H9 (cell line): ENCODE measurements at regions not wholly inside any gene's neighbourhood (a gene's known extent, or its start where the extent isn't known, plus 50 kb on each side); places are given as distances from the start of the nearest gene placed in this dataset.

Source experiments
- DNase-seq: peaks from one replicate; pipeline ENCODE4 v3.0.0-alpha.2; 2017
- H2AFZ ChIP-seq: one replicate; pipeline ENCODE4 v1.6.1; 2013; ENCODE audit warnings: mild to moderate bottlenecking, low read length, control low read depth, moderate library complexity
- H2AK5ac ChIP-seq: 2 replicates; pipeline ENCODE4 v1.6.1; 2013; ENCODE audit warnings: low read length, control low read depth, mixed read lengths; ENCODE audit not compliant: insufficient read length
- H2BK120ac ChIP-seq: one replicate; pipeline ENCODE4 v1.6.1; 2013; ENCODE audit warnings: low read depth, mild to moderate bottlenecking, low read length, control low read depth, inconsistent platforms; ENCODE audit not compliant: poor library complexity, severe bottlenecking
- H2BK12ac ChIP-seq: 2 replicates; pipeline ENCODE4 v1.6.1; 2013; ENCODE audit warnings: low read length, control low read depth, mixed read lengths, low read depth; ENCODE audit not compliant: insufficient read length
- H2BK15ac ChIP-seq: 2 replicates; pipeline ENCODE4 v1.6.1; 2013; ENCODE audit warnings: low read depth, low read length, control low read depth
- H2BK20ac ChIP-seq: one replicate; pipeline ENCODE4 v1.6.1; 2013; ENCODE audit warnings: low read depth, mild to moderate bottlenecking, low read length, control low read depth, inconsistent platforms; ENCODE audit not compliant: poor library complexity, severe bottlenecking
- H2BK5ac ChIP-seq: 2 replicates; pipeline ENCODE4 v1.6.1; 2013; ENCODE audit warnings: low read length, control low read depth, mixed read lengths; ENCODE audit not compliant: insufficient read length
- H3K14ac ChIP-seq: 2 replicates; pipeline ENCODE4 v1.6.1; 2013; ENCODE audit warnings: low read length, control low read depth; ENCODE audit not compliant: insufficient read depth
- H3K18ac ChIP-seq: 2 replicates; pipeline ENCODE4 v1.6.1; 2013; ENCODE audit warnings: low read depth, mild to moderate bottlenecking, mixed read lengths, low read length, control low read depth; ENCODE audit not compliant: insufficient read length
- H3K23ac ChIP-seq: 2 replicates; pipeline ENCODE4 v1.6.1; 2013; ENCODE audit warnings: low read length, control low read depth, mixed read lengths, low read depth; ENCODE audit not compliant: insufficient read length
- H3K23me2 ChIP-seq: 2 replicates; pipeline ENCODE4 v1.6.1; 2013; ENCODE audit warnings: low read depth, mild to moderate bottlenecking, mixed read lengths, low read length, control low read depth; ENCODE audit not compliant: insufficient read length, poor library complexity, severe bottlenecking
- H3K27ac ChIP-seq: 2 replicates; pipeline ENCODE4 v1.5.1; 2013; ENCODE audit warnings: low read length, control low read depth, mixed read lengths, low read depth; ENCODE audit not compliant: insufficient read length
- H3K27me3 ChIP-seq: 2 replicates; pipeline ENCODE4 v1.6.1; 2013; ENCODE audit warnings: low read length, control low read depth, inconsistent platforms; ENCODE audit not compliant: insufficient read depth
- H3K4ac ChIP-seq: 2 replicates; pipeline ENCODE4 v1.6.1; 2013; ENCODE audit warnings: low read depth, mild to moderate bottlenecking, control low read depth, inconsistent platforms, low read length, moderate library complexity
- H3K4me1 ChIP-seq: 2 replicates; pipeline ENCODE4 v1.6.1; 2013; ENCODE audit warnings: low read length, control low read depth, inconsistent platforms; ENCODE audit not compliant: insufficient read depth
- H3K4me2 ChIP-seq: 2 replicates; pipeline ENCODE4 v1.6.1; 2013; ENCODE audit warnings: low read length, control low read depth, mixed read lengths; ENCODE audit not compliant: insufficient read length, insufficient read depth
- H3K56ac ChIP-seq: 2 replicates; pipeline ENCODE4 v1.6.1; 2013; ENCODE audit warnings: low read depth, mild to moderate bottlenecking, mixed read lengths, low read length, control low read depth; ENCODE audit not compliant: insufficient read length
- H3K79me1 ChIP-seq: 2 replicates; pipeline ENCODE4 v1.6.1; 2013; ENCODE audit warnings: low read depth, mild to moderate bottlenecking, moderate library complexity, low read length, control low read depth, inconsistent platforms; ENCODE audit not compliant: insufficient read depth, poor library complexity, severe bottlenecking
- H3K79me2 ChIP-seq: 2 replicates; pipeline ENCODE4 v1.6.1; 2013; ENCODE audit warnings: low read length, control low read depth, inconsistent platforms; ENCODE audit not compliant: insufficient read depth
- H3K9ac ChIP-seq: 2 replicates; pipeline ENCODE4 v1.6.1; 2013; ENCODE audit warnings: low read length, control low read depth, mixed read lengths; ENCODE audit not compliant: insufficient read length; ENCODE audit errors: extremely low read depth
- H3K9me3 ChIP-seq: one replicate; pipeline ENCODE4 v1.6.1; 2013; ENCODE audit warnings: low read depth, low read length, inconsistent platforms; ENCODE audit not compliant: control insufficient read depth
- H3T11ph ChIP-seq: one replicate; pipeline ENCODE4 v1.6.1; 2013; ENCODE audit warnings: mild to moderate bottlenecking, low read length, control low read depth, inconsistent platforms
- H4K20me1 ChIP-seq: one replicate; pipeline ENCODE4 v1.6.1; 2013; ENCODE audit not compliant: control insufficient read depth, insufficient read length, insufficient read depth
- H4K5ac ChIP-seq: 2 replicates; pipeline ENCODE4 v1.6.1; 2013; ENCODE audit warnings: low read depth, mild to moderate bottlenecking, mixed read lengths, low read length, control low read depth; ENCODE audit not compliant: insufficient read length
- H4K8ac ChIP-seq: replicated peaks from 2 replicates; pipeline ENCODE4 v1.6.1; 2013; ENCODE audit warnings: low read length, control low read depth, mixed read lengths, low read depth; ENCODE audit not compliant: insufficient read length
- H4K91ac ChIP-seq: 2 replicates; pipeline ENCODE4 v1.6.1; 2013; ENCODE audit warnings: low read depth, mild to moderate bottlenecking, moderate library complexity, mixed read lengths, low read length, control low read depth; ENCODE audit not compliant: insufficient read length
- H3K27ac Mint-ChIP-seq, 3 experiments: 2 replicates in 2 of 3; 3 replicates in 1 of 3; pipeline ENCODE4 v1.8.0; 2020 to 2021; ENCODE audit warnings: mixed read lengths in 3 of 3, mild to moderate bottlenecking in 1 of 3, moderate library complexity in 1 of 3
- H3K27me3 Mint-ChIP-seq: 2 replicates; pipeline ENCODE4 v1.8.0; 2021; ENCODE audit warnings: low read depth, mild to moderate bottlenecking, moderate library complexity, mixed read lengths
- H3K36me3 Mint-ChIP-seq, 3 experiments: 2 replicates in 2 of 3; 3 replicates in 1 of 3; pipeline ENCODE4 v1.8.0; 2020 to 2021; ENCODE audit warnings: low read depth in 3 of 3, mixed read lengths in 3 of 3; ENCODE audit not compliant: insufficient read depth in 1 of 3
- H3K4me1 Mint-ChIP-seq, 2 experiments: 2 replicates each; pipeline ENCODE4 v1.8.0; 2020; ENCODE audit warnings: mixed read lengths in 2 of 2
- H3K4me3 Mint-ChIP-seq, 2 experiments: 2 replicates in 1 of 2; 3 replicates in 1 of 2; pipeline ENCODE4 v1.8.0; 2020 to 2021; ENCODE audit warnings: mild to moderate bottlenecking in 2 of 2, mixed read lengths in 2 of 2, moderate library complexity in 1 of 2
- H3K9me3 Mint-ChIP-seq, 2 experiments: 2 replicates in 1 of 2; 3 replicates in 1 of 2; pipeline ENCODE4 v1.8.0; 2020; ENCODE audit warnings: mild to moderate bottlenecking in 2 of 2, mixed read lengths in 2 of 2, moderate library complexity in 1 of 2
- CTCF ChIP-seq: fragments of 200-600 bp; sonication (generic); conservative IDR thresholded peaks from 3 replicates; pipeline ENCODE4 v1.8.0; 2021; ENCODE audit warnings: antibody characterized with exemption, mild to moderate bottlenecking
- WGBS: extraction: QIAGEN DNeasy Blood & Tissue Kit; methylation state at CpG from one replicate; pipeline ENCODE4 v1.1.7; 2013; ENCODE audit warnings: missing lambda C conversion rate, low lambda C conversion rate, mixed read lengths; ENCODE audit not compliant: insufficient read length; ENCODE audit errors: extremely low coverage; 5-methylcytosine and 5-hydroxymethylcytosine counted together

- no peak overlapping the region for H3K18ac ChIP-seq
- no peaks in the 10 kb centered on the region for H3K27me3 Mint-ChIP-seq
- H3K9ac ChIP-seq, result no peak overlapping the region
- H2BK20ac ChIP-seq, result no peak overlapping the region
- no peaks in the 10 kb centered on the region; a peak in 1 of 5 replicates for H3K9me3 Mint-ChIP-seq
- no peak for DNase-seq
- H2BK120ac ChIP-seq, result no peak overlapping the region
- no peak overlapping the region for H3K4me2 ChIP-seq
- H4K20me1 ChIP-seq, result no peaks in the 10 kb centered on the region
- no peak overlapping the region for H2AK5ac ChIP-seq
- H3K9me3 ChIP-seq, result no peaks in the 10 kb centered on the region
- WGBS, result no CpG with 5 or more reads among the region's 4 CpGs
- no peak overlapping the region for H4K91ac ChIP-seq
- H3K4ac ChIP-seq, result no peak overlapping the region
- H3K79me2 ChIP-seq, result no peaks in the 10 kb centered on the region
- no peak overlapping the region for H4K5ac ChIP-seq
- no peaks in the 10 kb centered on the region for H3K79me1 ChIP-seq
- no peak overlapping the region for H2BK12ac ChIP-seq
- no peaks in the 10 kb centered on the region for H3K23me2 ChIP-seq
- no peak overlapping the region for H3K27ac Mint-ChIP-seq
- H4K8ac ChIP-seq, result no peak overlapping the region
- no peak overlapping the region for H3K23ac ChIP-seq
- no peak for TF ChIP-seq CTCF
- peaks cover 17 to 18% of the 10 kb centered on the region in 2 experiments for H3K4me1 Mint-ChIP-seq
- no peak overlapping the region for H3K14ac ChIP-seq
- H3K4me1 ChIP-seq, result no peaks in the 10 kb centered on the region; the same call in 1 of the 2 replicates
- no peak overlapping the region for H2BK15ac ChIP-seq
- H2BK5ac ChIP-seq, result no peak overlapping the region
- H3K27ac ChIP-seq, result no peak overlapping the region
- H2AFZ ChIP-seq, result no peak overlapping the region
- no peaks in the 10 kb centered on the region for H3K27me3 ChIP-seq
- H3K4me3 Mint-ChIP-seq, result no peak overlapping the region
- H3K56ac ChIP-seq, result no peak overlapping the region
- H3K36me3 Mint-ChIP-seq, result no peaks in the 10 kb centered on the region
- no peak overlapping the region for H3T11ph ChIP-seq
Measured at GRCh38 chr3:25178672-25179071, 249.4 kb upstream of the RARB start.
